ENCODE measurements at regions not wholly inside any gene's neighbourhood (a gene's known extent, or its start where the extent isn't known, plus 50 kb on each side); places are given as distances from the start of the nearest gene placed in this dataset.

DNA sequence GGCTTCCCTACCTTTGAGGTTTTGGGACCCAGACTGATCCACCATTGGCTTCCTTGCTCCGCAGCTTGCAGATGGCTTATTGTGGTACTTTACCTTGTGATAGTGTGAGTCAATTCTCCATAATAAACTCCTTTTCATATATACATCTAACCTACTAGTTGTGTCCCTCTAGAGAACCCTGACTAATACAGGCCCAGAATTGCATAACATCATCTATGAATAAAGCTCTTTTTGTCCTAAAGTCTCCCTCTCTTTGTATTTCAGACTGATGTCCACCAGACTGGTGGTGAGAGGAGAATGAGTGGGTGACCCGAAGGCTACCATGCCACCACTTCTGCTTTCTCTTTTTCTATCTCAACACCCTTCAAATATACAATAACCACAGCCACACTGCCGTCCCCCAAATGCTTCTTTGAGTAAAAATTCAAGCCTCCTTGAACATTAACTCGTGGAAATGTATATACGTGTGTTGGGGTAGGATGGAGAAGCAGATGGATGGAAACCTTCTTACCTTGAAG, 265.7 kb downstream of the PTBP2 start:
- TF ChIP-seq TAF1 (IDR thresholded peaks at IDR 0.05; ENCODE audit: low read depth) (no peak), EZH2 (IDR thresholded peaks at IDR 0.05; ENCODE audit: borderline replicate concordance, insufficient read depth, low read length, poor library complexity, severe bottlenecking) (no peak)
- TF ChIP-seq, protein P1, sequence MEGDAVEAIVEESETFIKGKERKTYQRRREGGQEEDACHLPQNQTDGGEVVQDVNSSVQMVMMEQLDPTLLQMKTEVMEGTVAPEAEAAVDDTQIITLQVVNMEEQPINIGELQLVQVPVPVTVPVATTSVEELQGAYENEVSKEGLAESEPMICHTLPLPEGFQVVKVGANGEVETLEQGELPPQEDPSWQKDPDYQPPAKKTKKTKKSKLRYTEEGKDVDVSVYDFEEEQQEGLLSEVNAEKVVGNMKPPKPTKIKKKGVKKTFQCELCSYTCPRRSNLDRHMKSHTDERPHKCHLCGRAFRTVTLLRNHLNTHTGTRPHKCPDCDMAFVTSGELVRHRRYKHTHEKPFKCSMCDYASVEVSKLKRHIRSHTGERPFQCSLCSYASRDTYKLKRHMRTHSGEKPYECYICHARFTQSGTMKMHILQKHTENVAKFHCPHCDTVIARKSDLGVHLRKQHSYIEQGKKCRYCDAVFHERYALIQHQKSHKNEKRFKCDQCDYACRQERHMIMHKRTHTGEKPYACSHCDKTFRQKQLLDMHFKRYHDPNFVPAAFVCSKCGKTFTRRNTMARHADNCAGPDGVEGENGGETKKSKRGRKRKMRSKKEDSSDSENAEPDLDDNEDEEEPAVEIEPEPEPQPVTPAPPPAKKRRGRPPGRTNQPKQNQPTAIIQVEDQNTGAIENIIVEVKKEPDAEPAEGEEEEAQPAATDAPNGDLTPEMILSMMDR (IDR thresholded peaks at IDR 0.05; ENCODE audit: poor library complexity, severe bottlenecking), result no peak

Measured in neural cell (in vitro differentiated cells).